ENCODE measurements at regions not wholly inside any gene's neighbourhood (a gene's known extent, or its start where the extent isn't known, plus 50 kb on each side); places are given as distances from the start of the nearest gene placed in this dataset.

GRCh38 chr20:29763821-29764511 is 1493.5 kb upstream of the DEFB115 start:
- TF ChIP-seq CTCF (IDR thresholded peaks at IDR 0.05), result no peak
- TF ChIP-seq POLR2A (IDR thresholded peaks at IDR 0.05), result no peak
